Activated B cell treated with CpG ODN at 0.5 μM for 24 hours (primary cell): ENCODE measurements at regions not wholly inside any gene's neighbourhood (a gene's known extent, or its start where the extent isn't known, plus 50 kb on each side); places are given as distances from the start of the nearest gene placed in this dataset.

ENCODE experiments used
- ATAC-seq: fragments of 200-7000 bp; cut with Tn5 transposase; one replicate; pipeline ENCODE4 v1.10.0; 2021; ENCODE audit warnings: low read depth, mild to moderate bottlenecking, moderate library complexity
- CTCF ChIA-PET: fragments of 350-600 bp; sonication (Branson Sonifier 250); formaldehyde crosslinking; loops from one replicate; lab custom pipeline; 2021; ENCODE audit warnings: antibody characterized with exemption; lab: Charles Lee
- POLR2A ChIA-PET: fragments of 350-600 bp; sonication (Branson Sonifier 250); formaldehyde crosslinking; loops from one replicate; lab custom pipeline; 2021; ENCODE audit warnings: antibody characterized with exemption; lab: Charles Lee
- DNase-seq: peaks from one replicate; pipeline ENCODE4 v3.0.0; 2022
- H3K27ac Mint-ChIP-seq: one replicate; pipeline ENCODE4 v1.8.0; 2020; ENCODE audit warnings: mixed read lengths
- H3K27me3 Mint-ChIP-seq: one replicate; pipeline ENCODE4 v1.8.0; 2021; ENCODE audit warnings: mixed read lengths
- H3K36me3 Mint-ChIP-seq: one replicate; pipeline ENCODE4 v1.8.0; 2021; ENCODE audit warnings: low read depth, mixed read lengths
- H3K4me1 Mint-ChIP-seq: one replicate; pipeline ENCODE4 v1.8.0; 2021; ENCODE audit warnings: mixed read lengths
- H3K4me3 Mint-ChIP-seq: one replicate; pipeline ENCODE4 v1.8.0; 2020; ENCODE audit warnings: mild to moderate bottlenecking, mixed read lengths
- H3K9me3 Mint-ChIP-seq: one replicate; pipeline ENCODE4 v1.8.0; 2020; ENCODE audit warnings: mixed read lengths
- CTCF ChIP-seq: fragments of 200-600 bp; IDR thresholded peaks from one replicate; pipeline ENCODE4 v1.8.0; 2022; ENCODE audit warnings: antibody characterized with exemption, mild to moderate bottlenecking
- intact Hi-C: fragments of 100-400 bp; cut with micrococcal nuclease; formaldehyde crosslinking; loops from one replicate; pipeline ENCODE4 v1.15.1; 2024

DNA sequence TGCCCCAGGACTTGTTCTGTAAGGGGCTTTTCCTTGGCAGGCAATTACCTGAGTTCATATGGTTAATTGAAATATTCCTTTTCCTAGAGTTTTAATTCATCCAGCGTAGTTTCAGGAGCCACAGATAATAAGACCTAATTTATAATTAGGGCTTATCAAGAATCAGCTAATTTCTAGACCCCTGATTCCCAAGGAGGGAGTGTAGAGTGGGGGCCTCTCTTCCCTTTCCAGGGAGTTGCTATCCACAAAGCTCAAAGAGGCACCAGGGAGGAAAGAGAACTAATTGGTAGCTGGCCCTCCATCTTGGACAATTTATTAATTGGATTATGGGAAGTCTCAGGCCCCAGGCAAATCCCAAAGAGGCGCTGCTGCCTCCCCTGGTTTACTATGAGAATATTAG is 75.8 kb upstream of the ZNF618 start:
- ATAC-seq (no peak), DNase-seq (no peak)
- Mint-ChIP-seq H3K4me3 (no peak overlapping the region), H3K27ac (no peak overlapping the region), H3K36me3 (no peaks in the 10 kb centered on the region), H3K4me1 (peaks cover 3% of the 10 kb centered on the region), H3K9me3 (no peaks in the 10 kb centered on the region), H3K27me3 (peaks cover 5% of the 10 kb centered on the region)
- POLR2A ChIA-PET = no interaction called here
- CTCF ChIA-PET = interaction anchor here (1.1 kb wide), 1 partner anchor 77 kb away, joined by 3 read pairs; no protein-coding TSS in a partner anchor
- intact Hi-C loops = no loop called here
- TF ChIP-seq CTCF = no peak

DNA sequence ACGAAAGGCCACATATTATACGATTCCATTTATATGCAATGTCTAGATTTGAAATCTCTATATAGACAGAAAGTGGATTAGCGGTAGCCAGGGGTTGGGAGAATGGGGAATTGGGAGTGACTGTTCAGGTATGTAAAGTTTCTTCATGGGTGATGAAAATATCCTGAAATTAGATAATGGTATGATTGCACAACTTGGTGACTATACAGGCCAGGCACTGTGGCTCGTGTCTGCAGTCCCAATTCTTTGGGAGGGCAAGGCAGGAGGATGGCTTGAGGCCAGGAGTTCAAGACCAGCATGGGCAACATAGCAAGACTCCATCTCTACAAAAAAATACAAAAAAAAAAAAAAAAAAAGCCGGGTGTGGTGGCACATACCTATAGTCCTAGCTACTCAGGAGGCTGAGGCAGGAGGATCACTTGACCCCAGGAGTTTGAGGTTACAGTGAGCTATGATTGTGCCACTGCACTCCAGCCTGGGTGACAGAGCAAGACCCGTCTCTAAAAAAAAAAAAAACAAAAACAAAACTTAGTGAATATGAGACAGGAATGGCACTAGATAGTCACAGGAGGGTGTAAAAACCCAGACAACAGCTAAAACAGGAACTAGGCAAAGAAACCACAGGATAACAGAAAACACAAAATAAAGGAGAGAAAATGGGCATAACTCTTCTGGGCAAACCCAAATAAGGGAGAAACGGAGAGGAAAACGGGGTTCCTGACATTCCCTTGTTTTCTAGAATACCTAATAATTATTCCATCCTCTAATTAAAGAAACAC is 72.1 kb upstream of the ZNF618 start:
- Mint-ChIP-seq H3K27ac (no peak overlapping the region), H3K4me1 (peaks cover 7% of the 10 kb centered on the region), H3K27me3 (no peaks in the 10 kb centered on the region), H3K4me3 (no peak overlapping the region), H3K36me3 (no peaks in the 10 kb centered on the region), H3K9me3 (no peaks in the 10 kb centered on the region)
- ATAC-seq (no peak), DNase-seq (no peak)
- ChIA-PET POLR2A (no interaction called here), CTCF (no interaction called here)
- TF ChIP-seq CTCF = no peak
- intact Hi-C loops = no loop called here

DNA sequence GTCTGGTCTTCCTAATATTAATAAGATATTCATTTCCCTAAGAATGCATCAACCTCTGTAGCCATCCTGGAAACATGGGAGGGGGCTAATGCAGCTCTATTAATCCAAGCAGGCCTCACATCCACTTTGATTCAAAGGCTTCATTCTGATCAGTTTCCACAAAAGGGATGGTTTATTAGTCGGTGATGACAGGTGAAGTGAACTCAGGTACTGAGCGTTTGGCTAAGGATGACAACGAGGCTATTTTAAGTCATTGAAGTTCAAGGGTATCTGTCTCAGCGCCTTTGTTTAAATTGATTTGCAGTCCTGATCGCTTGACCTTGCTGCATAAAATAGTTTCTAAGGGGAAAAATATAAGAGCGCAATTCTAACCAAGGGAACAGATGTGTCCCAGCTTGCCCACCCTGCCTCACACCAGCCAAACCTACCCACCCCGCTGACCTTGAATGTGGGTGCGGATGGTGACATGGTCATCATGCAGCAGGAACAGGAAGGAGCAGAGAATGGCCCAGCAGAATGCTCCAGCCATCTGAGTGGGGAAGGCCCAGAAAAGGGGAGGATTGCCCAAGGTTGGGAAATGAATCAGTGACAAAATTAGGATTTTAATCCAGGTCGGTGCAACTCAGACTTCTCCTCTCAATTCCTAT is 70.5 kb upstream of the ZNF618 start:
- TF ChIP-seq CTCF = no peak
- H3K4me1 Mint-ChIP-seq = peaks cover 7% of the 10 kb centered on the region
- ChIA-PET POLR2A (no interaction called here), CTCF (no interaction called here)
- ATAC-seq (no peak), DNase-seq (no peak)
- H3K27ac Mint-ChIP-seq = no peak overlapping the region
- H3K9me3 Mint-ChIP-seq = no peaks in the 10 kb centered on the region
- H3K36me3 Mint-ChIP-seq = no peaks in the 10 kb centered on the region
- intact Hi-C loops = no loop called here
- H3K4me3 Mint-ChIP-seq = no peak overlapping the region
- H3K27me3 Mint-ChIP-seq = peaks cover 3% of the 10 kb centered on the region

- Mint-ChIP-seq H3K27ac (no peak overlapping the region), H3K4me3 (no peak overlapping the region), H3K36me3 (no peaks in the 10 kb centered on the region), H3K9me3 (no peaks in the 10 kb centered on the region), H3K4me1 (peaks cover 7% of the 10 kb centered on the region), H3K27me3 (peaks cover 5% of the 10 kb centered on the region)
- no peak for ATAC-seq
- no peak for DNase-seq
- ChIA-PET POLR2A (no interaction called here), CTCF (interaction anchor here (1.0 to 2.0 kb wide), 2 partner anchors 31 to 156 kb away, joined by 3 to 6 read pairs; no protein-coding TSS in a partner anchor)
- peak; percentile 42 for TF ChIP-seq CTCF
- intact Hi-C loops = loop anchor here (1.0 kb wide), 1 partner anchor 69 kb away; the partner anchor contains the start of gene ZNF618
Observed at GRCh38 chr9:113807173-113808061, 68.7 kb upstream of the ZNF618 start.
